MM.1S (cell line): ENCODE measurements at regions not wholly inside any gene's neighbourhood (a gene's known extent, or its start where the extent isn't known, plus 50 kb on each side); places are given as distances from the start of the nearest gene placed in this dataset.

ENCODE experiments used
- DNase-seq: peaks from one replicate; pipeline ENCODE4 v3.0.0-alpha.2; 2015
- H2AFZ ChIP-seq: fragments of 300-600 bp; sonication (generic); 2 replicates; pipeline ENCODE4 v1.6.0; 2016; ENCODE audit warnings: antibody characterized with exemption, low read length
- H3F3A ChIP-seq: fragments of 300-600 bp; sonication (generic); 2 replicates; pipeline ENCODE4 v1.6.1; 2016; ENCODE audit warnings: mild to moderate bottlenecking, antibody characterized with exemption, low read length, moderate library complexity, mixed read lengths; ENCODE audit not compliant: insufficient read depth
- H3K27ac ChIP-seq: fragments of 300-600 bp; sonication (generic); 2 replicates; pipeline ENCODE4 v1.5.1; 2016; ENCODE audit warnings: mild to moderate bottlenecking, low read length
- H3K27me3 ChIP-seq: fragments of 300-600 bp; sonication (generic); replicated peaks from 2 replicates; pipeline ENCODE4 v1.6.0; 2016; ENCODE audit warnings: low read length; ENCODE audit not compliant: insufficient read depth
- H3K36me3 ChIP-seq: fragments of 300-600 bp; sonication (generic); replicated peaks from 2 replicates; pipeline ENCODE4 v1.6.1; 2016; ENCODE audit warnings: mild to moderate bottlenecking, low read length, mixed read lengths; ENCODE audit not compliant: insufficient read depth
- H3K4me1 ChIP-seq: fragments of 300-600 bp; sonication (generic); 2 replicates; pipeline ENCODE4 v1.6.1; 2016; ENCODE audit warnings: low read length, mixed read lengths
- H3K4me2 ChIP-seq: fragments of 300-600 bp; sonication (generic); 2 replicates; pipeline ENCODE4 v1.6.0; 2016; ENCODE audit warnings: low read depth, low read length
- H3K4me3 ChIP-seq: fragments of 300-600 bp; sonication (generic); 2 replicates; pipeline ENCODE4 v1.5.1; 2016; ENCODE audit warnings: low read length, mixed read lengths
- H3K79me2 ChIP-seq: fragments of 300-600 bp; sonication (generic); 2 replicates; pipeline ENCODE4 v1.6.1; 2016; ENCODE audit warnings: mixed run types, low read length, mixed read lengths
- H3K9ac ChIP-seq: fragments of 300-600 bp; sonication (generic); 2 replicates; pipeline ENCODE4 v1.6.1; 2016; ENCODE audit warnings: low read length, mixed read lengths
- H3K9me2 ChIP-seq: fragments of 300-600 bp; sonication (generic); replicated peaks from 2 replicates; pipeline ENCODE4 v1.6.1; 2016; ENCODE audit warnings: mild to moderate bottlenecking, low read length, mixed read lengths; ENCODE audit not compliant: insufficient read depth
- H3K9me3 ChIP-seq: fragments of 300-600 bp; sonication (generic); replicated peaks from 2 replicates; pipeline ENCODE4 v1.6.1; 2016; ENCODE audit warnings: mild to moderate bottlenecking, low read length, mixed read lengths; ENCODE audit not compliant: insufficient read depth
- H4K20me1 ChIP-seq: fragments of 300-600 bp; sonication (generic); 2 replicates; pipeline ENCODE4 v1.6.1; 2016; ENCODE audit warnings: mild to moderate bottlenecking, low read length, moderate library complexity, mixed read lengths; ENCODE audit not compliant: insufficient read depth
- EZH2 ChIP-seq: fragments of 300-600 bp; sonication (generic); optimal IDR thresholded peaks from 2 replicates; pipeline ENCODE3; 2017; ENCODE audit warnings: low read depth, mild to moderate bottlenecking, antibody characterized with exemption, low read length, mixed read lengths
- EZH2phosphoT487 ChIP-seq: fragments of 300-600 bp; sonication (generic); IDR thresholded peaks from 2 replicates; pipeline ENCODE4 v1.6.1; 2018; ENCODE audit warnings: antibody characterized with exemption, low read length
- TF ChIP-seq, protein P1 (sequence below): fragments of 300-600 bp; sonication (generic); IDR thresholded peaks from 2 replicates; pipeline ENCODE4 v1.5.1; 2016; ENCODE audit warnings: antibody characterized with exemption, low read length, mixed read lengths

DNA sequence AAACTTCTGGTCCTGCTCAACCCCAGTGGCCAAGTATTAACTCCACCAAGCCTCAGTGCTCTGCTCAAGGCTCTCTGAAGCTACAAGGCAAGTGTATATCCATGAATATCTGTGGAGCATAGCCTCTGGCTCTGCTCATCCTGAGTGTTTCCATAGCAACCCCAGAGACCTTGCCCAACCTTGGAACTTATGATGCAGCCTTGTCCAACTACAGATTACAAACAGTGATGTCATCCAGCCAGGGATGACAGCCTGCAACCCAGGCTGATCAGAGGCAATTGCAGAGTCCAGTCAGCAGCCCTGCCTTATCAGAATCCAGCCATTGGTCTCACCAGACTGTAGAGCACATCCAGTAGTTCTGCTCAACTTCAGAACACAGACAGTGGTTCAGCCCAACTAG, 65.5 kb upstream of the SPACA1 start:
- Histone ChIP-seq H3F3A (no peaks in the 10 kb centered on the region), H3K9ac (no peak overlapping the region), H3K27ac (no peak overlapping the region), H3K4me3 (no peak overlapping the region), H3K9me3 (no peaks in the 10 kb centered on the region), H4K20me1 (no peaks in the 10 kb centered on the region), H3K4me1 (peaks cover 13% of the 10 kb centered on the region), H3K27me3 (no peaks in the 10 kb centered on the region), H2AFZ (no peak overlapping the region), H3K9me2 (no peaks in the 10 kb centered on the region), H3K36me3 (no peaks in the 10 kb centered on the region), H3K79me2 (no peaks in the 10 kb centered on the region), H3K4me2 (no peak overlapping the region)
- DNase-seq, result no peak
- TF ChIP-seq EZH2phosphoT487 (no peak), EZH2 (no peak)
- TF ChIP-seq, protein P1, sequence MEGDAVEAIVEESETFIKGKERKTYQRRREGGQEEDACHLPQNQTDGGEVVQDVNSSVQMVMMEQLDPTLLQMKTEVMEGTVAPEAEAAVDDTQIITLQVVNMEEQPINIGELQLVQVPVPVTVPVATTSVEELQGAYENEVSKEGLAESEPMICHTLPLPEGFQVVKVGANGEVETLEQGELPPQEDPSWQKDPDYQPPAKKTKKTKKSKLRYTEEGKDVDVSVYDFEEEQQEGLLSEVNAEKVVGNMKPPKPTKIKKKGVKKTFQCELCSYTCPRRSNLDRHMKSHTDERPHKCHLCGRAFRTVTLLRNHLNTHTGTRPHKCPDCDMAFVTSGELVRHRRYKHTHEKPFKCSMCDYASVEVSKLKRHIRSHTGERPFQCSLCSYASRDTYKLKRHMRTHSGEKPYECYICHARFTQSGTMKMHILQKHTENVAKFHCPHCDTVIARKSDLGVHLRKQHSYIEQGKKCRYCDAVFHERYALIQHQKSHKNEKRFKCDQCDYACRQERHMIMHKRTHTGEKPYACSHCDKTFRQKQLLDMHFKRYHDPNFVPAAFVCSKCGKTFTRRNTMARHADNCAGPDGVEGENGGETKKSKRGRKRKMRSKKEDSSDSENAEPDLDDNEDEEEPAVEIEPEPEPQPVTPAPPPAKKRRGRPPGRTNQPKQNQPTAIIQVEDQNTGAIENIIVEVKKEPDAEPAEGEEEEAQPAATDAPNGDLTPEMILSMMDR, result no peak

DNA sequence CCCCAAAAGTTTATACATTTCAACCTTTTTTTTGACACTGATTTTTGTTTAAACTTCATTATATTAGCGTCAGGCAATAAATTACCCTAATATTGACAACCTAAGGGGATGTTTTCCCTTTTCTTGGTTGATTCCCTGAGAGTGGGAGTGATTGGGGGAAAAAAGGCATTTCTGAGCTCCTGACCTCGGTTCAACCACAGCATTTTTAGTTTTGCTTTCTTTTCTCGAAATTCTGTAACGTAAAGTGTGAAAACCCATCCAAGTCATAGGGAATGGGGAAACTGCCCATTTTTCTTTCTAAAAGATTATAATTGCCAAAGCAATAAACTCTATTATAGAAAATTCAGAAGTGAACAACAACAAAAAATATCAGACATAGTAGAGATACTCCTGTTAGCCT, 67.9 kb upstream of the SPACA1 start:
- Histone ChIP-seq H3K79me2 (no peaks in the 10 kb centered on the region), H3K4me2 (peak overlapping the region; percentile 87), H3K27ac (no peak overlapping the region; the same call in 1 of the 2 replicates), H3K4me3 (peak overlapping the region; percentile 59), H3K4me1 (peaks cover 13% of the 10 kb centered on the region), H3K27me3 (no peaks in the 10 kb centered on the region), H3K36me3 (no peaks in the 10 kb centered on the region), H2AFZ (peak overlapping the region; percentile 70), H3K9me2 (no peaks in the 10 kb centered on the region), H3K9ac (peak overlapping the region; percentile 48; the same call in 1 of the 2 replicates), H3F3A (no peaks in the 10 kb centered on the region), H4K20me1 (no peaks in the 10 kb centered on the region), H3K9me3 (no peaks in the 10 kb centered on the region)
- TF ChIP-seq, protein P1, result no peak
- TF ChIP-seq EZH2phosphoT487, result no peak
- no peak for TF ChIP-seq EZH2
- peak; percentile 66 for DNase-seq

DNA sequence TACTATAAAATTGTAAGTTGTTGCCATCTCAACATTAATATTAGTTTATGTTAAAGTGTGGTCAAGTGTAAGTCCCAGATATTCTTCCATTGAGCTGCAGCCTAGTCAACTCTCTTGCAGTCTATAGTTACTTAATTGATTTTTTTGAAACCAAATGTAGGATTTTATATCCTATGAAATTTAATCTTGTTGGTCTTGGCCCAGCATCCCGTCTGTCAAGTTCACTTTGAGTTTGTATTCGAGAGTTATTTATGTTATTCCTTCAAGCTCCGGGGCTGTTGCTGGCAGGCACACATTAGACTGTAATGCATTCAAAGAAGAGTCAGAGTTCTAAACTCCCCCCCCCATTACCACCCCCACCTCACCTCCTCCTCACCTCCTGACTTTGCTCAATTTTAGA, 71.0 kb upstream of the SPACA1 start:
- TF ChIP-seq, protein P1, result no peak
- TF ChIP-seq EZH2 (no peak), EZH2phosphoT487 (no peak)
- H4K20me1 ChIP-seq, result no peaks in the 10 kb centered on the region
- no peaks in the 10 kb centered on the region for H3K27me3 ChIP-seq
- H3K9ac ChIP-seq, result no peak overlapping the region
- no peaks in the 10 kb centered on the region for H3K9me3 ChIP-seq
- H2AFZ ChIP-seq, result no peak overlapping the region
- no peak overlapping the region for H3K4me2 ChIP-seq
- no peaks in the 10 kb centered on the region for H3K9me2 ChIP-seq
- H3F3A ChIP-seq, result no peaks in the 10 kb centered on the region
- DNase-seq, result no peak
- H3K4me3 ChIP-seq, result no peak overlapping the region
- H3K36me3 ChIP-seq, result no peaks in the 10 kb centered on the region
- peaks cover 13% of the 10 kb centered on the region for H3K4me1 ChIP-seq
- no peak overlapping the region for H3K27ac ChIP-seq
- no peaks in the 10 kb centered on the region for H3K79me2 ChIP-seq
